Activated CD8-positive, alpha-beta memory T cell treated with anti-CD3 and anti-CD28 coated beads, Interleukin-2, amount 10 ng/mL, durations not matched to agents 7 days and 5 days (primary cell): ENCODE measurements at regions not wholly inside any gene's neighbourhood (a gene's known extent, or its start where the extent isn't known, plus 50 kb on each side); places are given as distances from the start of the nearest gene placed in this dataset.

Experiments
- ATAC-seq: fragments of 150-1000 bp; cut with Tn5 transposase; one replicate; pipeline ENCODE4 v1.10.0; 2021; ENCODE audit warnings: moderate library complexity
- CTCF ChIA-PET: fragments of 350-600 bp; sonication (Branson Sonifier 250); formaldehyde crosslinking; loops from one replicate; lab custom pipeline; 2021; ENCODE audit warnings: antibody characterized with exemption; lab: Charles Lee
- DNase-seq: peaks from one replicate; pipeline ENCODE4 v3.0.0-alpha.2; 2020
- H3K27ac Mint-ChIP-seq: one replicate; pipeline ENCODE4 v1.8.0; 2021; ENCODE audit warnings: mild to moderate bottlenecking, mixed read lengths
- H3K27me3 Mint-ChIP-seq: one replicate; pipeline ENCODE4 v1.8.0; 2021; ENCODE audit warnings: mixed read lengths
- H3K36me3 Mint-ChIP-seq: one replicate; pipeline ENCODE4 v1.8.0; 2021; ENCODE audit warnings: mild to moderate bottlenecking, mixed read lengths
- H3K4me1 Mint-ChIP-seq: one replicate; pipeline ENCODE4 v1.8.0; 2021; ENCODE audit warnings: mixed read lengths
- H3K4me3 Mint-ChIP-seq: one replicate; pipeline ENCODE4 v1.8.0; 2021; ENCODE audit warnings: mild to moderate bottlenecking, moderate library complexity, mixed read lengths
- H3K9me3 Mint-ChIP-seq: one replicate; pipeline ENCODE4 v1.8.0; 2022; ENCODE audit warnings: low read depth, mixed read lengths

- DNase-seq (no peak), ATAC-seq (no peak)
- Mint-ChIP-seq H3K4me1 (no peaks in the 10 kb centered on the region), H3K9me3 (no peaks in the 10 kb centered on the region), H3K4me3 (no peak overlapping the region), H3K27me3 (peaks cover 36% of the 10 kb centered on the region), H3K36me3 (no peaks in the 10 kb centered on the region), H3K27ac (no peak overlapping the region)
- CTCF ChIA-PET: no interaction called here
Measured at GRCh38 chr15:38163658-38164057, 89.0 kb upstream of the SPRED1 start.

GRCh38 chr15:38164061-38164460, 88.6 kb upstream of the SPRED1 start:
- CTCF ChIA-PET: no interaction called here
- Mint-ChIP-seq H3K9me3 (no peaks in the 10 kb centered on the region), H3K4me1 (no peaks in the 10 kb centered on the region), H3K27me3 (peaks cover 36% of the 10 kb centered on the region), H3K36me3 (no peaks in the 10 kb centered on the region), H3K4me3 (no peak overlapping the region), H3K27ac (no peak overlapping the region)
- ATAC-seq (no peak), DNase-seq (no peak)

GRCh38 chr15:38164507-38164906, 88.1 kb upstream of the SPRED1 start:
- Mint-ChIP-seq H3K4me3 (no peak overlapping the region), H3K36me3 (no peaks in the 10 kb centered on the region), H3K27ac (no peak overlapping the region), H3K27me3 (peaks cover 35% of the 10 kb centered on the region), H3K4me1 (no peaks in the 10 kb centered on the region), H3K9me3 (no peaks in the 10 kb centered on the region)
- CTCF ChIA-PET: no interaction called here
- DNase-seq (no peak), ATAC-seq (no peak)

GRCh38 chr15:38168467-38169070, 84.1 kb upstream of the SPRED1 start:
- H3K4me1 Mint-ChIP-seq: no peaks in the 10 kb centered on the region
- no peak overlapping the region for H3K27ac Mint-ChIP-seq

GRCh38 chr15:38171973-38172372, 80.7 kb upstream of the SPRED1 start:
- no peaks in the 10 kb centered on the region for H3K9me3 Mint-ChIP-seq
- H3K4me3 Mint-ChIP-seq: no peak overlapping the region
- H3K4me1 Mint-ChIP-seq: no peaks in the 10 kb centered on the region
- H3K36me3 Mint-ChIP-seq: no peaks in the 10 kb centered on the region
- ATAC-seq (no peak), DNase-seq (no peak)
- CTCF ChIA-PET: interaction anchor here (0.6 kb wide), 1 partner anchor 681 kb away, joined by 3 read pairs; no protein-coding TSS in a partner anchor
- no peak overlapping the region for H3K27ac Mint-ChIP-seq
- peaks cover 47% of the 10 kb centered on the region for H3K27me3 Mint-ChIP-seq

More at GRCh38 chr15:38168467-38169070, 84.1 kb upstream of the SPRED1 start:
- ATAC-seq: no peak
- no peak for DNase-seq
- CTCF ChIA-PET: no interaction called here
- no peak overlapping the region for H3K4me3 Mint-ChIP-seq
- no peaks in the 10 kb centered on the region for H3K9me3 Mint-ChIP-seq
- H3K36me3 Mint-ChIP-seq: no peaks in the 10 kb centered on the region
- peaks cover 37% of the 10 kb centered on the region for H3K27me3 Mint-ChIP-seq

- Mint-ChIP-seq H3K27ac (no peak overlapping the region), H3K4me1 (no peaks in the 10 kb centered on the region), H3K9me3 (no peaks in the 10 kb centered on the region), H3K27me3 (peaks cover 48% of the 10 kb centered on the region), H3K4me3 (no peak overlapping the region), H3K36me3 (no peaks in the 10 kb centered on the region)
- ATAC-seq (no peak), DNase-seq (no peak)
- CTCF ChIA-PET: no interaction called here
Measured at GRCh38 chr15:38174691-38175090, 77.9 kb upstream of the SPRED1 start.

GRCh38 chr15:38176155-38176554, 76.5 kb upstream of the SPRED1 start:
- no peak for ATAC-seq
- no peaks in the 10 kb centered on the region for H3K36me3 Mint-ChIP-seq
- DNase-seq: no peak
- CTCF ChIA-PET: no interaction called here
- H3K9me3 Mint-ChIP-seq: no peaks in the 10 kb centered on the region
- no peak overlapping the region for H3K4me3 Mint-ChIP-seq
- no peak overlapping the region for H3K27ac Mint-ChIP-seq
- no peaks in the 10 kb centered on the region for H3K4me1 Mint-ChIP-seq
- peaks cover 47% of the 10 kb centered on the region for H3K27me3 Mint-ChIP-seq

GRCh38 chr15:38176691-38177090, 75.9 kb upstream of the SPRED1 start:
- DNase-seq (no peak), ATAC-seq (no peak)
- CTCF ChIA-PET: no interaction called here
- Mint-ChIP-seq H3K36me3 (no peaks in the 10 kb centered on the region), H3K4me3 (no peak overlapping the region), H3K27ac (no peak overlapping the region), H3K9me3 (no peaks in the 10 kb centered on the region), H3K4me1 (no peaks in the 10 kb centered on the region), H3K27me3 (peaks cover 44% of the 10 kb centered on the region)

- Mint-ChIP-seq H3K27ac (no peak overlapping the region), H3K27me3 (peaks cover 26% of the 10 kb centered on the region), H3K9me3 (no peaks in the 10 kb centered on the region), H3K4me3 (no peak overlapping the region), H3K4me1 (no peaks in the 10 kb centered on the region), H3K36me3 (no peaks in the 10 kb centered on the region)
- DNase-seq (no peak), ATAC-seq (no peak)
- CTCF ChIA-PET: no interaction called here
Measured at GRCh38 chr15:38182900-38183299, 69.7 kb upstream of the SPRED1 start.

GRCh38 chr15:38186507-38186906, 66.1 kb upstream of the SPRED1 start:
- ATAC-seq (no peak), DNase-seq (no peak)
- Mint-ChIP-seq H3K27me3 (peaks cover 31% of the 10 kb centered on the region), H3K4me3 (no peak overlapping the region), H3K9me3 (no peaks in the 10 kb centered on the region), H3K36me3 (no peaks in the 10 kb centered on the region), H3K4me1 (no peaks in the 10 kb centered on the region), H3K27ac (no peak overlapping the region)
- CTCF ChIA-PET: no interaction called here

GRCh38 chr15:38187630-38188313, 64.9 kb upstream of the SPRED1 start:
- no peak overlapping the region for H3K4me3 Mint-ChIP-seq
- ATAC-seq: no peak
- no peak overlapping the region for H3K27ac Mint-ChIP-seq
- no peak for DNase-seq
- peaks cover 38% of the 10 kb centered on the region for H3K27me3 Mint-ChIP-seq
- CTCF ChIA-PET: interaction anchor here (0.5 to 0.6 kb wide), 2 partner anchors 57 to 600 kb away, joined by 3 read pairs; no protein-coding TSS in a partner anchor
- no peaks in the 10 kb centered on the region for H3K9me3 Mint-ChIP-seq
- H3K4me1 Mint-ChIP-seq: no peaks in the 10 kb centered on the region
- no peaks in the 10 kb centered on the region for H3K36me3 Mint-ChIP-seq

- H3K4me3 Mint-ChIP-seq: no peak overlapping the region
- H3K27ac Mint-ChIP-seq: no peak overlapping the region
- H3K4me1 Mint-ChIP-seq: no peaks in the 10 kb centered on the region
- no peaks in the 10 kb centered on the region for H3K36me3 Mint-ChIP-seq
- H3K27me3 Mint-ChIP-seq: peaks cover 40% of the 10 kb centered on the region
- DNase-seq (no peak), ATAC-seq (no peak)
- CTCF ChIA-PET: no interaction called here
- H3K9me3 Mint-ChIP-seq: no peaks in the 10 kb centered on the region
Measured at GRCh38 chr15:38189671-38190295, 62.9 kb upstream of the SPRED1 start.

- H3K36me3 Mint-ChIP-seq: no peaks in the 10 kb centered on the region
- no peaks in the 10 kb centered on the region for H3K4me1 Mint-ChIP-seq
- DNase-seq (no peak), ATAC-seq (no peak)
- peaks cover 40% of the 10 kb centered on the region for H3K27me3 Mint-ChIP-seq
- CTCF ChIA-PET: no interaction called here
- no peak overlapping the region for H3K27ac Mint-ChIP-seq
- no peak overlapping the region for H3K4me3 Mint-ChIP-seq
- no peaks in the 10 kb centered on the region for H3K9me3 Mint-ChIP-seq
Measured at GRCh38 chr15:38190501-38190900, 62.1 kb upstream of the SPRED1 start.

- CTCF ChIA-PET: no interaction called here
- H3K9me3 Mint-ChIP-seq: no peaks in the 10 kb centered on the region
- H3K36me3 Mint-ChIP-seq: no peaks in the 10 kb centered on the region
- peaks cover 38% of the 10 kb centered on the region for H3K27me3 Mint-ChIP-seq
- DNase-seq (no peak), ATAC-seq (no peak)
- H3K4me1 Mint-ChIP-seq: no peaks in the 10 kb centered on the region
- H3K4me3 Mint-ChIP-seq: no peak overlapping the region
- H3K27ac Mint-ChIP-seq: no peak overlapping the region
Measured at GRCh38 chr15:38192496-38192895, 60.1 kb upstream of the SPRED1 start.
